Activated naive CD8-positive, alpha-beta T cell treated with anti-CD3 and anti-CD28 coated beads, Interleukin-2, amount 50 U/mL, for 24 hours (primary cell): ENCODE measurements at regions not wholly inside any gene's neighbourhood (a gene's known extent, or its start where the extent isn't known, plus 50 kb on each side); places are given as distances from the start of the nearest gene placed in this dataset.

Source experiments
- ATAC-seq: fragments of 150-1000 bp; cut with Tn5 transposase; one replicate; pipeline ENCODE4 v1.10.0; 2021
- DNase-seq: peaks from one replicate; pipeline ENCODE4 v3.0.0; 2021
- H3K27ac Mint-ChIP-seq: one replicate; pipeline ENCODE4 v1.8.0; 2021; ENCODE audit warnings: mild to moderate bottlenecking, mixed read lengths
- H3K27me3 Mint-ChIP-seq: one replicate; pipeline ENCODE4 v1.8.0; 2021; ENCODE audit warnings: mixed read lengths
- H3K36me3 Mint-ChIP-seq: one replicate; pipeline ENCODE4 v1.8.0; 2021; ENCODE audit warnings: low read depth, mixed read lengths
- H3K4me1 Mint-ChIP-seq: one replicate; pipeline ENCODE4 v1.8.0; 2021; ENCODE audit warnings: mixed read lengths
- H3K4me3 Mint-ChIP-seq: one replicate; pipeline ENCODE4 v1.8.0; 2021; ENCODE audit warnings: mild to moderate bottlenecking, moderate library complexity, mixed read lengths
- H3K9me3 Mint-ChIP-seq: one replicate; pipeline ENCODE4 v1.8.0; 2021; ENCODE audit warnings: mixed read lengths

- Mint-ChIP-seq H3K4me3 (peak overlapping the region; percentile 39), H3K9me3 (peaks cover 5% of the 10 kb centered on the region), H3K4me1 (peaks cover 37% of the 10 kb centered on the region), H3K27me3 (no peaks in the 10 kb centered on the region), H3K36me3 (no peaks in the 10 kb centered on the region), H3K27ac (peak overlapping the region; percentile 87)
- DNase-seq: peak; percentile 9
- ATAC-seq: peak; percentile 88
Observed at GRCh38 chr4:23333946-23334878, 555.6 kb downstream of the PPARGC1A start.

- ATAC-seq: peak; percentile 61
- H3K36me3 Mint-ChIP-seq: no peaks in the 10 kb centered on the region
- H3K27ac Mint-ChIP-seq: peak overlapping the region; percentile 87
- no peaks in the 10 kb centered on the region for H3K27me3 Mint-ChIP-seq
- peaks cover 5% of the 10 kb centered on the region for H3K9me3 Mint-ChIP-seq
- no peak for DNase-seq
- H3K4me1 Mint-ChIP-seq: peaks cover 37% of the 10 kb centered on the region
- H3K4me3 Mint-ChIP-seq: peak overlapping the region; percentile 39
Observed at GRCh38 chr4:23333556-23333945, 556.3 kb downstream of the PPARGC1A start.

- no peak for ATAC-seq
- Mint-ChIP-seq H3K36me3 (no peaks in the 10 kb centered on the region), H3K27ac (no peak overlapping the region), H3K4me3 (no peak overlapping the region), H3K9me3 (no peaks in the 10 kb centered on the region), H3K4me1 (peaks cover 38% of the 10 kb centered on the region), H3K27me3 (no peaks in the 10 kb centered on the region)
- no peak for DNase-seq
Observed at GRCh38 chr4:23332313-23332712, 557.5 kb downstream of the PPARGC1A start.

GRCh38 chr4:23327120-23327519 lies 562.7 kb downstream of the PPARGC1A start:
- H3K4me1 Mint-ChIP-seq: peaks cover 14% of the 10 kb centered on the region
- H3K27me3 Mint-ChIP-seq: no peaks in the 10 kb centered on the region
- DNase-seq (no peak), ATAC-seq (no peak)
- H3K36me3 Mint-ChIP-seq: no peaks in the 10 kb centered on the region
- H3K4me3 Mint-ChIP-seq: no peak overlapping the region
- H3K27ac Mint-ChIP-seq: no peak overlapping the region
- H3K9me3 Mint-ChIP-seq: peaks cover 8% of the 10 kb centered on the region

GRCh38 chr4:23324021-23324690 lies 565.7 kb downstream of the PPARGC1A start:
- H3K27me3 Mint-ChIP-seq: no peaks in the 10 kb centered on the region
- no peak for DNase-seq
- ATAC-seq: peak; percentile 20
- H3K9me3 Mint-ChIP-seq: peaks cover 8% of the 10 kb centered on the region
- no peaks in the 10 kb centered on the region for H3K36me3 Mint-ChIP-seq
- H3K4me3 Mint-ChIP-seq: no peak overlapping the region
- peaks cover 14% of the 10 kb centered on the region for H3K4me1 Mint-ChIP-seq
- H3K27ac Mint-ChIP-seq: no peak overlapping the region

GRCh38 chr4:23323436-23323835 lies 566.4 kb downstream of the PPARGC1A start:
- no peak for ATAC-seq
- no peak for DNase-seq
- Mint-ChIP-seq H3K27ac (no peak overlapping the region), H3K36me3 (no peaks in the 10 kb centered on the region), H3K27me3 (no peaks in the 10 kb centered on the region), H3K4me3 (no peak overlapping the region), H3K4me1 (peaks cover 14% of the 10 kb centered on the region), H3K9me3 (peaks cover 8% of the 10 kb centered on the region)

- Mint-ChIP-seq H3K27ac (no peak overlapping the region), H3K36me3 (no peaks in the 10 kb centered on the region), H3K9me3 (peaks cover 8% of the 10 kb centered on the region), H3K27me3 (no peaks in the 10 kb centered on the region), H3K4me3 (no peak overlapping the region), H3K4me1 (peaks cover 14% of the 10 kb centered on the region)
- DNase-seq (no peak), ATAC-seq (no peak)
Observed at GRCh38 chr4:23322732-23323131, 567.1 kb downstream of the PPARGC1A start.

- Mint-ChIP-seq H3K27me3 (no peaks in the 10 kb centered on the region), H3K27ac (no peak overlapping the region), H3K9me3 (peaks cover 8% of the 10 kb centered on the region), H3K36me3 (no peaks in the 10 kb centered on the region), H3K4me1 (peaks cover 10% of the 10 kb centered on the region), H3K4me3 (no peak overlapping the region)
- ATAC-seq: no peak
- no peak for DNase-seq
Observed at GRCh38 chr4:23320931-23321587, 568.8 kb downstream of the PPARGC1A start.

- DNase-seq: no peak
Observed at GRCh38 chr4:23312686-23313085, 577.2 kb downstream of the PPARGC1A start.

GRCh38 chr4:23311983-23312382 lies 577.9 kb downstream of the PPARGC1A start:
- no peak for ATAC-seq
- Mint-ChIP-seq H3K9me3 (no peaks in the 10 kb centered on the region), H3K4me1 (no peaks in the 10 kb centered on the region), H3K36me3 (no peaks in the 10 kb centered on the region), H3K27me3 (no peaks in the 10 kb centered on the region), H3K4me3 (no peak overlapping the region), H3K27ac (no peak overlapping the region)
- DNase-seq: no peak

More at GRCh38 chr4:23312686-23313085, 577.2 kb downstream of the PPARGC1A start:
- no peaks in the 10 kb centered on the region for H3K27me3 Mint-ChIP-seq
- no peak overlapping the region for H3K27ac Mint-ChIP-seq
- H3K36me3 Mint-ChIP-seq: no peaks in the 10 kb centered on the region
- H3K9me3 Mint-ChIP-seq: no peaks in the 10 kb centered on the region
- H3K4me3 Mint-ChIP-seq: no peak overlapping the region
- ATAC-seq: no peak
- H3K4me1 Mint-ChIP-seq: no peaks in the 10 kb centered on the region

- Mint-ChIP-seq H3K36me3 (no peaks in the 10 kb centered on the region), H3K9me3 (no peaks in the 10 kb centered on the region), H3K27ac (no peak overlapping the region), H3K4me3 (no peak overlapping the region), H3K27me3 (no peaks in the 10 kb centered on the region), H3K4me1 (peaks cover 4% of the 10 kb centered on the region)
- DNase-seq (no peak), ATAC-seq (peak; percentile 49)
Observed at GRCh38 chr4:23305026-23305425, 584.8 kb downstream of the PPARGC1A start.

GRCh38 chr4:23298371-23298770 lies 591.5 kb downstream of the PPARGC1A start:
- Mint-ChIP-seq H3K27me3 (no peaks in the 10 kb centered on the region), H3K4me3 (no peak overlapping the region), H3K4me1 (peaks cover 4% of the 10 kb centered on the region), H3K9me3 (peaks cover 4% of the 10 kb centered on the region), H3K36me3 (no peaks in the 10 kb centered on the region), H3K27ac (no peak overlapping the region)
- DNase-seq (no peak), ATAC-seq (no peak)

GRCh38 chr4:23297327-23297726 lies 592.5 kb downstream of the PPARGC1A start:
- DNase-seq: no peak
- Mint-ChIP-seq H3K9me3 (peaks cover 4% of the 10 kb centered on the region), H3K4me1 (no peaks in the 10 kb centered on the region), H3K36me3 (no peaks in the 10 kb centered on the region), H3K27me3 (no peaks in the 10 kb centered on the region), H3K4me3 (no peak overlapping the region), H3K27ac (no peak overlapping the region)
- ATAC-seq: no peak

- H3K4me1 Mint-ChIP-seq: peaks cover 14% of the 10 kb centered on the region
- no peak overlapping the region for H3K4me3 Mint-ChIP-seq
- H3K27me3 Mint-ChIP-seq: peaks cover 1% of the 10 kb centered on the region
- peaks cover 3% of the 10 kb centered on the region for H3K9me3 Mint-ChIP-seq
- no peak overlapping the region for H3K27ac Mint-ChIP-seq
- H3K36me3 Mint-ChIP-seq: no peaks in the 10 kb centered on the region
- DNase-seq: no peak
- no peak for ATAC-seq
Observed at GRCh38 chr4:23291139-23291538, 598.4 kb downstream of the GBA3 start.
